GM19467 (cell line): ENCODE measurements at regions not wholly inside any gene's neighbourhood (a gene's known extent, or its start where the extent isn't known, plus 50 kb on each side); places are given as distances from the start of the nearest gene placed in this dataset.
A peak's percentile ranks its signal among the peaks of the same experiment; 100 is the strongest.
"Not testable (repeated sequence)": the region's sequence is repeated elsewhere in the genome, so short reads cannot be mapped to it uniquely, and the experiment has no call there.

Experiments
- ATAC-seq: cut with Tn5 transposase; IDR thresholded peaks from one replicate; pipeline ENCODE4 v1.9.1; 2021; ENCODE audit warnings: mild to moderate bottlenecking, moderate library complexity; ENCODE audit not compliant: unreplicated experiment

GRCh38 chr13:71382285-71382684 is 484.7 kb downstream of the DACH1 start:
- no peak for ATAC-seq

- ATAC-seq: no peak
Measured at GRCh38 chr13:71380191-71380590, 486.8 kb downstream of the DACH1 start.

GRCh38 chr13:71378961-71379905 is 487.8 kb downstream of the DACH1 start:
- no peak for ATAC-seq

GRCh38 chr13:71374471-71375049 is 492.4 kb downstream of the DACH1 start:
- no peak for ATAC-seq

GRCh38 chr13:71368336-71368735 is 498.7 kb downstream of the DACH1 start:
- ATAC-seq: no peak

- ATAC-seq: no peak
Measured at GRCh38 chr13:71360041-71360440, 507.0 kb downstream of the DACH1 start.

DNA sequence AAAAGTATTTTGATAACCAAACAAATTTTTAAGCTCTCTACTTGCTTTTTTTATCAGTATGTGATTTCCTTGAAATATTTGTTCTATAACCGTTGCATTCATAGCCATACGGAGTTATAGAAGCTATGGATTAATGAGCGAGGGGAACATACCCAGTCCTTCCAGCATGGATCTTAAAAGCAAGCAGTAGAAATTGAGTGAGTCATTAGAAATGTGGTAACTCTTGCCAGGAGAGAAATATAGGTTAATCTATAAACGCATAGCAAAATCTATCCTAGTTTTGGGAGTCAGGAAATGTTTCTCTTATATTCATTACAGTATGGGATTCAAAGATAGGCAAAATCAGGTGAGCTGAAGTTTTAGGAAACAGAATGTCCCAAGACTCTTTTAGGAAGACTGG is 507.4 kb downstream of the DACH1 start:
- ATAC-seq: no peak

DNA sequence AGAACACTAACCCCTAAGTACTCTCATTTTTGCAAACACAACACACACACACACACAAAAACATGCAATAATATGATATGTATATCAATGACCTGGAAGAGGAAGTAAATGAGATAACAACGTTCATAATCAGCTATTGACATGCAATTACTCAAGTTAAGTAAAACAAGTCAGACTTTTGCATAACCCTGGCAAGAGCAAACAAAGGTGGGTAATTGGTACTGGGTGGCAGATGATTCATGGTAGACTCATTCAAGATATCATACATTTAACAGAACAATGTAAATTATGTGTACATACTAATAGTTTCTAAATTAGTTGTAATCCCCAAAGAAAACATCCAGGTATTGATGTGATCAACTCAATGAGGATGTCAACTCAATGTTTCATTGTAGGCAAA is 508.8 kb downstream of the DACH1 start:
- ATAC-seq: no peak

- no peak for ATAC-seq
Measured at GRCh38 chr13:71355010-71355409, 512.0 kb downstream of the DACH1 start.

- ATAC-seq: no peak
Measured at GRCh38 chr13:71350886-71351285, 516.1 kb downstream of the DACH1 start.

DNA sequence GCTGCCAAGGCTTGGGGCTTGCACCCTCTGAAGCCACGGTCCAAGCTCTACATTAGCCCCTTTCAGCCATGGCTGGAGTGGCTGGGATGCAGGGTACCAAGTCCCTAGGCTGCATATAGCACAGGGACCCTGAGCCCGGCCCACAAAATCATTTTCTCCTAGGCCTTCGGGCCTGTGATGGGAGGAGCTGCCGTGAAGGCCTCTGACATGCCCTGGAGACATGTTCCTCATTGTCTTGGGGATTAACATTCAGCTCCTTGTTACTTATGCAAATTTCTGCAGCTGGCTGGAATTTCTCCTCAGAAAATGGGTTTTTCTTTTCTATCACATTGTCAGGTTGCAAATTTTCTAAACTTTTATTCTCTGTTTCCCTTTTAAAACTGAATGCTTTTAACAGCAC is 521.1 kb downstream of the DACH1 start:
- not testable (repeated sequence) for ATAC-seq

DNA sequence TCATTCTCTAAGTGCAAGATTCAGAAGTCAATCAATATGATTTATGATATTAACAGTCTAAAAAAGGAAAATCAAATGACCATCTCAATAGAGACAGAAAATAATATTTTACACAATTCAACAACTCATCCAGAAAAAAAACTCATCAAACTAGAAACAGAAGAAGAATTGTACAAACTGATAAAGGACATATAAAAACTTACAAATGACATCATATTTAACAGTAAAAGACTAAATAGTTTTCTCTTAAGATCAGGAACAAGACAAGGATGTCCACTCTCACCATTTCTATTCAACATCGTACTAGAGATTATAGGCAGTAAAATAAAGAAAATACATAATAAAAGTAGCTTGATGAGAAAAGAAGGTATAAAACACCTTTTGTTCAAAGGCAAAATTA is 527.3 kb downstream of the DACH1 start:
- ATAC-seq: no peak

DNA sequence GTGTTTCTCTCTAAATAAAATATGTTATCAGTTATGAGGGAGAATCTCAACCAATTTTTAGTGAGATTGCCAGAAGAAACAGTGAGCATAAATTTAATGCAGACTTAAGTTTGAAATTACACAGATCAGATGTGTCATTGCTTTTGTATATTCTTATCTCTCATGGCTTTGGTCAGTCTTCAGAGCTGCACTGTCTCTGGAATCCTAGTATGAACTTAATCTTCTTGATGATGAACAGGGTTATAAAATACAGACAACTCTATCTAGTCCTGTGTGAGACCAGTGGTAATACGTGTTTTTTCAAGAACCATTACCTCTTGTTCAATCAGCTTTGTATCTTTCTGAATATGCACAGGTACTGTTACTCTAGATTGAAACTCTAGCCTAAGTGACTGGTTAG is 528.0 kb downstream of the DACH1 start:
- no peak for ATAC-seq

- no peak for ATAC-seq
Measured at GRCh38 chr13:71338070-71338469, 528.9 kb downstream of the DACH1 start.

GRCh38 chr13:71327266-71327665 is 539.7 kb downstream of the DACH1 start:
- no peak for ATAC-seq

- no peak for ATAC-seq
Measured at GRCh38 chr13:71325556-71325955, 541.4 kb downstream of the DACH1 start.

DNA sequence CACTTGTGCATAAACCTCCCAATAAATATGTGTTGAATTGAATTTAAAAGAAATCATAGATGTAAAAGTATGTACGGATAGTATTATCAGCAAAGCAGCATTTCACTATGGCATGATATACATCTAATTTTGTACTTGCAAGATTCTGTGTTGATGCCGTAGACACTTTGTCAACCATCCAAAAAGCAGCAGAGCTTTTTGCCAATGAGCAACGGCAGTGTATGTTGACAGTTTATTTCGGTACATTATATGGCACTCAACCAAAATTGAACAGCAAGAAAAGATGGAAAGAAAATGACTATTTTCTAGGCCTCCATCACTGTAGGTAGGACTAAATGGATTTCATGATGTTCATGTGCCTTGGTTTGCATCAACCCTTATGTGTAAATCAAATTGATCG is 543.7 kb downstream of the DACH1 start:
- no peak for ATAC-seq

DNA sequence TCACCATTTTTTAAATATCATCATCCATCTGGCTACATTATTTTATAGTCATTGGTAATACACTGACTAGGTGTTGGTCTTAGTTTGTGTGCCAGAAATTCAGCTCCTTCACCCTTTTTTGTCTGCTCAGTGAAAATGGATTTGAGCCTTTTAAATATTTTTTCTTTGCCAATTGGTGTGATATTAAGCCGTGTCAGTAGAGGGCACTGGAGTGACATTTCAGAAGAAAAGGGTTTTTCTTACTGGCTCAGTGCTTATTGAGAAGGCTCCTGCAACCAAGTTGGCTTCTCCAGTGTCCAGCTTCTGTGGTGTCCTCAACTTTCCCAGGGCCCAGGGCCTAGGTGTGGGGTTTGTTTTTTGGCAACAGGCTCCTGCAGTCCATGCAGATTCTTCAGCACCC is 546.6 kb downstream of the DACH1 start:
- peak; percentile 69 for ATAC-seq

- no peak for ATAC-seq
Measured at GRCh38 chr13:71316792-71317363, 550.1 kb downstream of the DACH1 start.

DNA sequence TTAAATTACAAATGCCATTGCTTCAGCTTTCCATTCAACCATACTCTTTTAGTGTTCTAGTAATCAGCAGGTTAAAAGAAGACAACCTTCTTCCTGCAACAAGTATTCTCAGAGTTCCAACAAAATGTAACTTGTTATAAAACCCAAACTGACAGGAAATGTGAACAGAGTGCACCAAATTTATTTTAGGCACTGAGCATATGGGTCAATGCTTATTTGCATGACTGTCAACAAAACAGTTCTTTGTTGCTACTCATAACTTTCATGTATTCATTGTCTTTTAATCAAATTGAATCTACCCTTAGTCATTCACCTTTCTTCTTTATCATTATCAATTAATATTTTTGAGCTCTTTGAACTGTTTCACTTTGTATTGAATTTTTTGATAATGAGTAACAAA is 554.1 kb downstream of the DACH1 start:
- ATAC-seq: no peak

- no peak for ATAC-seq
Measured at GRCh38 chr13:71309905-71310304, 557.1 kb downstream of the DACH1 start.

- ATAC-seq: no peak
Measured at GRCh38 chr13:71306821-71307220, 560.2 kb downstream of the DACH1 start.
